CMK (cell line): ENCODE measurements at regions not wholly inside any gene's neighbourhood (a gene's known extent, or its start where the extent isn't known, plus 50 kb on each side); places are given as distances from the start of the nearest gene placed in this dataset.

Experiments
- DNase-seq: peaks from one replicate; pipeline ENCODE4 v3.0.0-alpha.2; 2010; ENCODE audit warnings: low read depth

GRCh38 chr1:110765640-110766335, 91.0 kb upstream of the KCNA3 start:
- DNase-seq, result peak; percentile 2

GRCh38 chr1:110763149-110763548, 88.4 kb upstream of the KCNA3 start:
- DNase-seq, result no peak

- no peak for DNase-seq
Measured at GRCh38 chr1:110760321-110760720, 85.6 kb upstream of the KCNA3 start.

- DNase-seq, result no peak
Measured at GRCh38 chr1:110756506-110756905, 81.8 kb upstream of the KCNA3 start.

- no peak for DNase-seq
Measured at GRCh38 chr1:110752941-110753725, 78.4 kb upstream of the KCNA3 start.

- no peak for DNase-seq
Measured at GRCh38 chr1:110750562-110750961, 75.8 kb upstream of the KCNA3 start.

GRCh38 chr1:110749960-110750359, 75.2 kb upstream of the KCNA3 start:
- no peak for DNase-seq

- DNase-seq, result peak; percentile 3
Measured at GRCh38 chr1:110746644-110747259, 72.0 kb upstream of the KCNA3 start.

GRCh38 chr1:110743397-110743796, 68.7 kb upstream of the KCNA3 start:
- DNase-seq, result no peak

- no peak for DNase-seq
Measured at GRCh38 chr1:110736900-110737605, 62.3 kb upstream of the KCNA3 start.

GRCh38 chr1:110734133-110734680, 59.5 kb upstream of the KCNA3 start:
- DNase-seq, result no peak

GRCh38 chr1:110731529-110731928, 56.8 kb upstream of the KCNA3 start:
- no peak for DNase-seq

GRCh38 chr1:110728388-110729001, 53.8 kb upstream of the KCNA3 start:
- DNase-seq, result no peak

GRCh38 chr1:110727246-110727645, 52.5 kb upstream of the KCNA3 start:
- no peak for DNase-seq

- DNase-seq, result no peak
Measured at GRCh38 chr1:110726755-110727154, 52.0 kb upstream of the KCNA3 start.
